22Rv1 (cell line): ENCODE measurements at regions not wholly inside any gene's neighbourhood (a gene's known extent, or its start where the extent isn't known, plus 50 kb on each side); places are given as distances from the start of the nearest gene placed in this dataset.

Source experiments
- H3K27ac ChIP-seq: fragments of 450-650 bp; 2 replicates; pipeline ENCODE4 v1.5.1; 2017
- CTCF ChIP-seq: fragments of 450-650 bp; IDR thresholded peaks from 2 replicates; pipeline ENCODE4 v1.5.1; 2017; ENCODE audit warnings: mild to moderate bottlenecking
- ZFX ChIP-seq: fragments of 450-650 bp; IDR thresholded peaks from 2 replicates; pipeline ENCODE4 v1.6.1; 2017; ENCODE audit warnings: antibody characterized with exemption, borderline replicate concordance

GRCh38 chr4:138915756-138916155, 99.8 kb upstream of the NOCT start:
- H3K27ac ChIP-seq: no peak overlapping the region
- TF ChIP-seq ZFX (no peak), CTCF (no peak)

DNA sequence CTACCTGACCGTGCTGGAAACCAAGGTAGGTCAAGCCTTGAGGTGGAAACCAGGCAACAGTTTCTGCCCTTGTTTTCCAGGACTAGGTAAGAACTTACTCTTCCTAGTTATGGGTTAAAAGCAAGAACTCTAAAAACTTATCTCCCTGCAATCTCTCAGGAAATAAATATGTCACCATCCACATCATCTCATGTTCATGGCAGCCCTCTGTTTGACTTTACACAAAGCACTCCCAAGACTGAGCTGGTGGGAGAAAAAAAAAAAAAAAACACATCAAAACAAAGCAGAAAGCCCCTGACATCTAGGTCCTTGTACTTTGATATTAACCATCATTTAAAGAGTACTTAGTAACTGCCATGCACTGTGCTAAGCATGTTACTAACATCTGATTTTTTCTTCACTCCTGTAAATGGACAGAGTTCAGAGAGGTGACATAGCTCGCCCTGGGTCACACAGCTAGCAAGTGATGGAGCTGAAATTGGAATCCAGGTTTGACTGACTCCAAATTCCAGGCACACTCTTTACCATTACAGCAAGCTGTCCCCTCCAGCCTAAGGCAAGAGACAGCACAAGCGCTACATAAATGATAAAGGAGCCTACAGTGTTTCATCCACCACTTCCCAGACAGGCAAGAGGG, 102.8 kb upstream of the NOCT start:
- no peak for TF ChIP-seq ZFX
- TF ChIP-seq CTCF: no peak

GRCh38 chr4:138911909-138912703, 103.5 kb upstream of the NOCT start:
- TF ChIP-seq CTCF (no peak), ZFX (no peak)
- peak overlapping the region; percentile 92 for H3K27ac ChIP-seq

More for the DNA sequence above, 102.8 kb upstream of the NOCT start:
- peak overlapping the region; percentile 92 for H3K27ac ChIP-seq

- H3K27ac ChIP-seq: peak overlapping the region; percentile 92
- TF ChIP-seq CTCF: no peak
- TF ChIP-seq ZFX: no peak
These were observed 104.7 kb upstream of the NOCT start for GRCh38 chr4:138910914-138911336.

DNA sequence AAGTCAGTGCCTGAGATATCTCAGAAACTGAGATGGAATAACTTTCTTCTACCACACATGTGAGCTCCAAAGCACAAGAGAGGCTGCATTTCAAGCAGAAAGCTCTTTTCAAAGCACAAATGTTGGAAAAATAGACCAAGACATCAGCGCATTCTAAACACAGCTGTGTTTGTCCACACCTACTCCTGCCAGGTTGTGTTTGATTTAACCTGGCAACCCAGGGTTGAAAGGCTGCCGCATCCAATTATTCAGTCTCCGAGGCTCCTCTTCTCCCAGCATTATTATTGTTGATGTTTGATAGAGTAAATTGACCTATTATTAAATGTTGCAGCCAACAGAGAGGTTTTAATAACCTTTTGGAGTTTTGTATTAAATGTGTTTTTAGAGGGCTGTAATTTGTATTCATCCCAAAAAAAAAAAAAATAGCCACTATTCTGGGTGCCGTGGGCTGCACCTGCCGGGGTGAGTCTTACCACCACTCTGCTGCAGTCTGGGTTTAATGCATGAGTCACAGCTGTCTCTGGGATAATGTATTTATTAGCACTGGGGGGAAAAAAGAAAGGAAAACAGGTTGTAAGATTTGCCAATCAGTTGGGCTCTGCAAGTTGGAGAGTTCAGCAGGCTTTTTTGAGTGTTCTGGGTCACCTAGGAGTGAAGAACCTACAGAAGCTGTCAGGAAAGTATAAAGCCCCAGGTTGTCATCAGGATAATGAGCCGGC, 105.2 kb upstream of the NOCT start:
- peak overlapping the region; percentile 92 for H3K27ac ChIP-seq
- TF ChIP-seq ZFX (no peak), CTCF (no peak)

- TF ChIP-seq ZFX (no peak), CTCF (no peak)
- H3K27ac ChIP-seq: peak overlapping the region; percentile 92
These were observed 106.0 kb upstream of the NOCT start for GRCh38 chr4:138909587-138909986.

GRCh38 chr4:138908134-138908533, 107.4 kb upstream of the NOCT start:
- TF ChIP-seq ZFX (no peak), CTCF (no peak)
- no peak overlapping the region for H3K27ac ChIP-seq
